SIG-M5 (cell line): ENCODE measurements at regions not wholly inside any gene's neighbourhood (a gene's known extent, or its start where the extent isn't known, plus 50 kb on each side); places are given as distances from the start of the nearest gene placed in this dataset.
"Not testable (repeated sequence)": the region's sequence is repeated elsewhere in the genome, so short reads cannot be mapped to it uniquely, and the experiment has no call there.

Experiments
- DNase-seq: peaks from one replicate; lab custom pipeline; 2025; lab: John Stamatoyannopoulos, UW

DNA sequence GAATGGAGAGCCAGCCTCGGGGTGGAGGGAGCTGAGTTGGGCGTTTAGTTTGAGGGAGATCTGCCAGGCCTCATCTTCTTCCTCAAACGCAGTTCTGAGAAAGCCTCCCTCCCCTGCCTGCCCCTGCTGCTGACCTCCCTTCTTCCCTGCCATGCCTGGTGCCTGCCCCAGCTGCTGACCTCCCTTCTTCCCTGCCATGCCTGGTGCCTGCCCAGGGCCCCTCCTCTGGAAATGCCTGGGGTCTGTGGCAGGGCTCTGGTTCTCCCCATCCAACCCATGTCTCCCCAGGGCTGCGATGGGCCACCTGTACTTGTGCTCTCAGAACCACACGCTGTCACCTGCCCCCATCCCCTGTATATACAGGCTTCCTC, 114.6 kb downstream of the VEGFA start:
- no peak for DNase-seq

DNA sequence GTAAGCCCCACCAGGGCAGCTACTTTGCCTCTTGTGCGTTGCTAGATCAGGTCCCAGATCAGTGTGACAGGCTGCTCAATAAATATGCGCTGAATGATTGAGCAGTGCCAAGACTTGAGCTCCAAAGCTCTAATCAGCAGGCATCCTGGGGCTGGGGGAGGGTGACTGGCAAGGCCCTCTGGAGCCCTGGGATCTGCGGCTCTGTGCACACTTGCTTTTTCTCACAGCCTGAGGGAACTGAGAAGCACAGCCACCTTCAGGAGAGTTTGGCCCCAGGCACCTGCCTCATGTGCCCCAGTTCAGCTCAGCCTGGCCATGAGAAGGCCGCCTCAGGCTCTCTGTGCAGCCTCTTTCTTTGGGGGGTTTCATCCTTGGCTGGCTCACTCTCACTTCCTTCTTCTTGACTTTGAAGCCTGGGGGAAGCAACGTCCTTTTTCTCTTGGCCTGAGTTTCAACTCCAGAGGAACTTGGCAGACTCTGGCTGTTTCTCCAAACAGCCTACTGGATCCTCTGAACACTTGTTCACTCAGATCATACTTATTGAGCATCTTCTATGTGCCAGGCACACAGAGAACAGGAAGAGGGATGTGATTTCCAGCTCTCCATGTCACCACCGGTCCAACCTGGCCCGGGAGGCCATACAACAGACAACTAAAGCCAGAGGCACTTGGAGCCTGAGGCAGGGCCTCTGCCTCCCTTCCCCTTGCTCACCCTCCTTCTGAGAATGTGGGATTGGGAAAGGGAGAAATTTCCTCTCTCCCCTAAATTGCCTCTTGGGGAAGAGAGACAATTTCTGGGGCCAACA, 114.0 kb downstream of the VEGFA start:
- peak; percentile 25 for DNase-seq

DNA sequence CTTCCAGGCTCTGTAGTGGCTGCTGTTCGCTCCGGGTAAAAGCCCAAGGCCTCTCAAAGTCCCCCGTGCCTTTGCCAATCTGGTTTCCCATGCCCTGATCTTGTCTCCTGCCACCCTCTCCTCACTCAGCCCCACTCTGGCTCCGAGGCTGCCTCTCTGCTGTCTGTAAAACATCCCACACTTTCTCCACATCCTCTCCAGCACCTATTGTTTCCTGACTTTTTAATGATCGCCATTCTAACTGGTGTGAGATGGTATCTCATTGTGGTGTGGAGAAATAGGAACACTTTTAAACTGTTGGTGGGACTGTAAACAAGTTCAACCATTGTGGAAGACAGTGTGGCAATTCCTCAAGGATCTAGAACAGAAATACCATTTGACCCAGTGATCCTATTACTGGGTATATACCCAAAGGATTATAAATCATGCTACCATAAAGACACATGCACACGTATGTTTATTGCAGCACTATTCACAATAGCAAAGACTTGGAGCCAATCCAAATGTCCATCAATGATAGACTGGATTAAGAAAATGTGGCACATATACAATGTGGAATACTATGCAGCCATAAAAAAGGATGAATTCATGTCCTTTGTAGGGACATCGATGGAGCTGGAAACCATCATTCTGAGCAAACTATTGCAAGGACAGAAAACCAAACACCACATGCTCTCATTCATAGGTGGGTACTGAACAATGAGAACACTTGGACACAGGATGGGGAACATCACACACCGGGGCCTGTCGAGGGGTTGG, 112.9 kb downstream of the VEGFA start:
- not testable (repeated sequence) for DNase-seq

DNA sequence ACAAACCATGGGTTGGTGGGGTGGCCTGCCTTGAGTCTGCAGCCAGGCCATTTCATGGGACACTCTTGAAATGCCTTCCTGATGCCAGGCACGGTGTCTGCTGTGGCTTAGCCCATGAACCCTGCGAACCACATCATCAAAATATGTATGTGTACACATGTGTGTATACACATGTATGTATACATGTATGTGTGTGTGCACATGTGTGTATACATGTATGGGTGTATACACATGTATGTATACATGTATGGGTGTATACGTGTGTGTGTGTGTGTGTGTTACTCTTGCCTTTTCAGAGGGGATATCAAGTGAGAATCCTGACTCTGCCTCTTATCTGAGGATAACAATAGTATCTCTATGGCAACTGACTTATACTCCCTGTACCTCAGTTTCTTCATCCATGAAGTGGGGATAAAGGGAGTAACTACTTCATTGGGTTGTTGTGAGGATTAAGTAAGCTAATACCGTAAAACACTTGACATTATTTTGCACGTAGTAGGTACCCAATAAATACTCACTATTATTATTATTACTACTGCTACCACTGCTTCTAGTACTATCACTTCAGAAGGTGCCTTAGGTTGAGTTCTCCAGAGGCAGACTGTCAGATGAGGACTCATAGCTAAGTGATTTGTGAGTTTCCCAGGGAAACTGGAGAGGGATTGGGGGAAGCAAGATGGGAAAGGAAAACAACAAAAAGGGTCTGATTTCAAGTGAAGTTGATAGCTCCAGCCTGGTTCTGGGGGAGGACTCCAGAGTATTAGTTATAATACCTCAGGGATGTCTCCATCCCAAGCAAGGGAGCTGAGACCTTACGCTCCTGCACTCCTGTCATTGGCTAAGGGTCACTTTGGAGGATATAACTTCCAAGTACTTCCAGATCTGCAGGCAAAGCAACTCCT, 110.5 kb downstream of the VEGFA start:
- DNase-seq: no peak

- DNase-seq: no peak
Measured at GRCh38 chr6:43879722-43880121, 109.7 kb downstream of the VEGFA start.

GRCh38 chr6:43878823-43879495, 108.9 kb downstream of the VEGFA start:
- DNase-seq: no peak

GRCh38 chr6:43878127-43878634, 108.2 kb downstream of the VEGFA start:
- DNase-seq: no peak

GRCh38 chr6:43877463-43878126, 107.6 kb downstream of the VEGFA start:
- DNase-seq: no peak

- no peak for DNase-seq
Measured at GRCh38 chr6:43877036-43877435, 107.0 kb downstream of the VEGFA start.

- DNase-seq: no peak
Measured at GRCh38 chr6:43876602-43877001, 106.6 kb downstream of the VEGFA start.

DNA sequence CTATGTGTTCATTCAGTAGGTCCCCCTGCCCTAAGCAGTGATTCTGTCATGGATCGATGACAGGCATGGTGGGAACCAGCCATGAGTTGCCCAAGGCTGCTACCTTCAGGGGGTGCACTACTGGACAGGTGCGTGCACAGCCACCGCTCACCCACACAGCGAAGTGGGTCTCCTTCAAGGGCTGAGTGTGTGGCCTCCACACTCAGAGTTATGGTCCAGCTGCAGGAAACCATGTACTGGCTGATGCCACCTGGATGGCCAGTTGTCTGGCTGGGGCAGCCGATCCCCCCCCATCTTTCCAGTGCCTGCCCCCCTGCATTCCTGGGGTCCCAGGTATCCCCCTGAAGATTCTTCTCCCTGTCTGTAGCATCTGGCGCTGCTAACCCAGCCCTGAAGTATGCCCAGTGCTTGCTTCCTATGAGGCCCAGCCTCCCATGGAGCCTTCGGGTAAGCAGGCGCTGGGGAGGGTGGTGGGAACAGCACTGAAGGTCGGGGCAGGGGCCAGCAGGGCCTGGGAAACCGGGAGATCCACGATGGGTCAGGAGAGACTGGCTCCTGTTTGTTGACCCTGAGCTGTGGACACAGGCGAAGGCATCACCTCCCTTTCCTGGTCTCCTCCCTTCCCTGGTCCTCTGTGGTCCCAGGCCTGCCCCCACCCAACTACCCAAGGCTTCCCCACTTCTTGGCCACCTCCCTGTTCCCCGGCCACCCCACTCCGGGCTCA, 106.0 kb downstream of the VEGFA start:
- DNase-seq: no peak

GRCh38 chr6:43874814-43875590, 105.0 kb downstream of the VEGFA start:
- no peak for DNase-seq

- DNase-seq: no peak
Measured at GRCh38 chr6:43873806-43874714, 104.0 kb downstream of the VEGFA start.

GRCh38 chr6:43871933-43872332, 101.9 kb downstream of the VEGFA start:
- DNase-seq: no peak

- DNase-seq: no peak
Measured at GRCh38 chr6:43871284-43871683, 101.3 kb downstream of the VEGFA start.

GRCh38 chr6:43870660-43871061, 100.7 kb downstream of the VEGFA start:
- DNase-seq: no peak

DNA sequence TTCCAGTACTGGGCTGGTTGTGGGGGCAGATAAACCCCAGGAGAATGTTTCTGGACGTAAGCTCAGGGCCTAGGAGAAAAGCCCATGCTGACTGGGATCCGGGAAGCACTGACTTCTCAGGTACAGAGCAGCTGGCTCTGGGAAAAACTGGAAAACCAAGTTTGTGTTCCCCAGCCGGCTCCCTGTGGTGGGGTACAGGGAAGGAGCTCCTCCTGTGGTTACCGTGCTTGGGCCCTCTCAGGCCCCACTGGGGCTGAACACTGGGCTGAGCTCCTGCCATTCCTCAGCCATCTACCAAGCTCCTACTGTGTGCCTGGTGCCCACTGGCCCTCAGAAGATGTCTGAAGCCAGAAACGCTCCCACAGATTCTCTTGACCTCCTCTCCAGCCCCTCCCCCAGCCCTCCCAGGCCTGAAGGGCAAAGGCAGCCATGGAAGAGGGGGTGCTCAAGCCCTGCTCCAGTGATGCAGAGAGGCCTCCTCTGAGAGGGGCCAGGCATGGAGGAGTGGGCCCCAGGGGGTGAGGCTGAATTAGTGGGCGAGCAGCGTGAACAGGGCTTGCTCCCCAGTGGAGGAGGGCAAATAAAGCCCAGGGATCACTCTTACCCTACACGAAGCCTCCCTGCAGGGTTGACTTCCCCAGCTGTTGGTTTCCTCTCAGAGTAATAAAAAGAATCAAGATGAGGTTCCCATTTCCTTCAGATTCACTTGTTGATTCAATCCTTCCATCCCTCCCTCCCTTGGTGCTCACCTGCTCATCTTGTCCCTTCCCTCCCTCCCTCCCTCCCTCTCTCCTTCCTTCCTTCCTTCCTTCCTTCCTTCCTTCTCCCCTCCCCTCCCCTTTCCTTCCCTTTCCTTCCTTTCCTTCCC, 100.0 kb downstream of the VEGFA start:
- no peak for DNase-seq
